Lung (tissue), 11 donors: ENCODE measurements at regions not wholly inside any gene's neighbourhood (a gene's known extent, or its start where the extent isn't known, plus 50 kb on each side); places are given as distances from the start of the nearest gene placed in this dataset.

Experiments
- ATAC-seq: fragments of 200-7000 bp; cut with Tn5 transposase; one replicate; pipeline ENCODE4 v1.9.1; 2020; ENCODE audit warnings: moderate number of reproducible peaks; ENCODE audit not compliant: insufficient read depth, low FRiP score
- DNase-seq, 3 donors: peaks; one replicate each; pipeline ENCODE4 v3.0.0-alpha.2; 2013 to 2017
- H3K27ac ChIP-seq, 2 donors: one replicate each; pipeline ENCODE4 v1.5.1; 2013; ENCODE audit warnings: mild to moderate bottlenecking in 2 of 2, moderate library complexity in 2 of 2, control low read depth in 1 of 2, inconsistent platforms in 1 of 2, low read depth in 1 of 2, low read length in 1 of 2
- H3K27me3 ChIP-seq, 3 donors: one replicate each; pipeline ENCODE4 v1.5.1; 2013; ENCODE audit warnings: low read length in 2 of 3; ENCODE audit not compliant: control insufficient read depth in 3 of 3, insufficient read depth in 3 of 3
- H3K36me3 ChIP-seq, 4 donors: one replicate each; pipeline ENCODE4 v1.5.1; 2013; ENCODE audit warnings: low read length in 4 of 4, mild to moderate bottlenecking in 1 of 4, moderate library complexity in 1 of 4; ENCODE audit not compliant: control insufficient read depth in 4 of 4, insufficient read depth in 4 of 4
- H3K4me1 ChIP-seq, 5 donors: one replicate each; pipeline ENCODE4 v1.5.1; 2013; ENCODE audit warnings: low read length in 5 of 5, mild to moderate bottlenecking in 2 of 5, moderate library complexity in 1 of 5; ENCODE audit not compliant: control insufficient read depth in 5 of 5, insufficient read depth in 5 of 5
- H3K4me3 ChIP-seq: one replicate; pipeline ENCODE4 v1.5.1; 2013; ENCODE audit warnings: mild to moderate bottlenecking, control low read depth, moderate library complexity
- H3K9ac ChIP-seq, 2 donors: one replicate each; pipeline ENCODE4 v1.5.1; 2013; ENCODE audit warnings: low read length in 2 of 2, control low read depth in 1 of 2; ENCODE audit not compliant: insufficient read depth in 1 of 2
- H3K9me3 ChIP-seq, 4 donors: one replicate each; pipeline ENCODE4 v1.5.1; 2013; ENCODE audit warnings: low read length in 3 of 4, mild to moderate bottlenecking in 1 of 4, moderate library complexity in 1 of 4; ENCODE audit not compliant: control insufficient read depth in 4 of 4, insufficient read depth in 3 of 4
- CTCF ChIP-seq: IDR thresholded peaks from 2 replicates; pipeline ENCODE4 v1.5.1; 2012; ENCODE audit warnings: mild to moderate bottlenecking; ENCODE audit errors: control extremely low read depth, extremely low read depth
- WGBS, 2 donors: extraction: QIAGEN DNeasy Blood & Tissue Kit; methylation state at CpG; one replicate each; pipeline ENCODE4 v1.1.7; 2013; 5-methylcytosine and 5-hydroxymethylcytosine counted together
- donor health status: control.
- donor health status: control.
- donor health status: Bipolar disorder and iron deficiency.
- donor health status: healthy.
- donor health status: DM: yes; HTN: yes; CAD: no.

DNA sequence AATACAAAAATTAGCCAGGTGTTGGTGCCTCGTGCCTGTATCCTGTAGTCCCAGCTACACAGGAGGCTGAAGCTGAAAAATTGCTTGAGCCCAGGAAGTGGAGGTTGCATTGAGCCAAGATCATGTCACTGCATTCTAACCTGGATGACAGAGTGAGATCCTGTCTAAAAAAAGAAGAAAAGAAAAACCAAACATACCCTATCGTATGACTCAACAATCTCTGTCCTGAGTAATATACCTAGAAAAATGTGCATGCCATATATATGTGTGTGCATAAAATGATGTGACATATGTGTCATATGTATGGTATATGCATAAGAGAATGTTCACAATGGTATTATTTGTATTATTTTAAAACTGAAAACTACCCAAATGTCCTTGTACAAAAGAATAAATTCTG, 261.5 kb upstream of the CLEC14A start:
- H3K27ac ChIP-seq, result no peak overlapping the region
- no peak overlapping the region for H3K9ac ChIP-seq
- H3K27me3 ChIP-seq, result no peaks in the 10 kb centered on the region
- no peaks in the 10 kb centered on the region for H3K36me3 ChIP-seq
- no peak overlapping the region for H3K4me3 ChIP-seq
- H3K9me3 ChIP-seq, result no peaks in the 10 kb centered on the region
- H3K4me1 ChIP-seq, result no peaks in the 10 kb centered on the region
- 89 to 97% methylated on average over 2 of the region's 2 CpGs for WGBS, 2 donors
- ATAC-seq (no peak), DNase-seq (no peak)
- no peak for TF ChIP-seq CTCF

DNA sequence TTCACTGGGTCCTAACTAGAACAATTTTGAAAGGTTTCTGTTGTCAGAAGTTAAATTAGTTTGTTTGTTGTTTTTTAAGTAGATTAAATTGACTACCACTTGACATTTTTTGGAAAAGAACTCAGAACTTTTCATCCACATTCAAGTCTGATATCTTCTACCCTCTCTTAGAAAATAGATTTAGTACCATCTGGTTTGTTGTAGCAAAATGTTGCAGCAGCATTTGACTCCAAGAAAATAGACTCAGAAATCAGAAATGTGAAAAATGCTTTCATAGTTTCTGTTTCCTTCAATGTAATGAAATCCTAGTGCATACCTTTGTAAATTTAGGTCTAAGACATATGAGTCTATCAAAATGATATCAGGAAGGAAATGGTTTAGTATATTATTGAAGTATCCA, 256.3 kb upstream of the CLEC14A start:
- no peaks in the 10 kb centered on the region for H3K36me3 ChIP-seq
- H3K27me3 ChIP-seq, result no peaks in the 10 kb centered on the region
- DNase-seq, result no peak
- no peak overlapping the region for H3K4me3 ChIP-seq
- no peaks in the 10 kb centered on the region for H3K4me1 ChIP-seq
- peaks cover 0 to 1% (median 0%) of the 10 kb centered on the region in 4 donors for H3K9me3 ChIP-seq
- ATAC-seq, result no peak
- no peak overlapping the region for H3K9ac ChIP-seq
- TF ChIP-seq CTCF, result no peak
- H3K27ac ChIP-seq, result no peak overlapping the region

DNA sequence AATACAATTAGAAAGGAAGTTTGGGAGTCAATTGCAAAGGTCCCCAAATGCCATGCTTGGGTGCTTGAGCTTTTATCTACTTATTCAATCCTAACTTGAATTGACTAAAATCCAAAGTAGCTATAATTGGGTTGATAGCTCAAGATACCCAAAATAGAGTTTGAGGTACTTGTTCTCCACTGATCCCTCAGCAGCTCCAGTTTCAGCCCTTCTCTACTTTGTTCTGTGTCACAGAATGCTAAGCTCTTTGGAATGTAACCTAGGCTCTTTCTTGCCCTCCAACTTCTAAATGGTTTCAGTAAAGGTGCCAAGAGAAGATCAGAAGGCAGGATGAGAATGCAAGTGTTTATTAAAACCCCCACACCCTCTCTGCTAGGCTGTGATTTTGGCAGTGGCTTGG, 251.4 kb upstream of the CLEC14A start:
- ATAC-seq (no peak), DNase-seq (no peak)
- Histone ChIP-seq H3K4me1 (no peaks in the 10 kb centered on the region), H3K9me3 (peaks cover 0 to 1% (median 0%) of the 10 kb centered on the region in 4 donors), H3K27me3 (no peaks in the 10 kb centered on the region), H3K27ac (no peak overlapping the region), H3K4me3 (no peak overlapping the region), H3K9ac (no peak overlapping the region), H3K36me3 (no peaks in the 10 kb centered on the region)
- TF ChIP-seq CTCF, result no peak

DNA sequence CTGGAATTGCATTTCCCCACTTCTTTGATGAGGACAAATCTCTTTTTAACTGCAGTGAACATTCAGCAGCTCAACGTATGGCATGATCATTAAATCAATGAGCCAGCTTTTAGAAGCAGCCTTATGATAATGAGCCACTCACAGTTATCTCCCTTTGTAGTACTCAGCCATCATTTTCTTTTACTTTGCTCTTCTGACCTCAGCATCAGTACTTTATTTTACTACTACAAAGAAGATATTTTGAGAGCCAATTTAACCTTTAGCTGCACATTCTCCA, 250.0 kb upstream of the CLEC14A start:
- DNase-seq (no peak), ATAC-seq (no peak)
- TF ChIP-seq CTCF, result no peak
- Histone ChIP-seq H3K27ac (no peak overlapping the region), H3K27me3 (peaks cover 0 to 4% (median 0%) of the 10 kb centered on the region in 3 donors), H3K9me3 (peaks cover 0 to 1% (median 0%) of the 10 kb centered on the region in 4 donors), H3K9ac (no peak overlapping the region), H3K36me3 (no peaks in the 10 kb centered on the region), H3K4me1 (no peaks in the 10 kb centered on the region), H3K4me3 (no peak overlapping the region)
- 52 to 79% methylated on average over 1 of the region's 1 CpG for WGBS, 2 donors
